ENCODE measurements at regions not wholly inside any gene's neighbourhood (a gene's known extent, or its start where the extent isn't known, plus 50 kb on each side); places are given as distances from the start of the nearest gene placed in this dataset.

- no peak for ATAC-seq (ENCODE audit: low FRiP score)
- 74 to 84% methylated on average over 8 of the region's 8 CpGs for WGBS, 2 donors
- Histone ChIP-seq H3K27ac (ENCODE audit: low read depth in 1 of 2, low read length in 2 of 2) (no peak overlapping the region), H3K27me3 (ENCODE audit: control insufficient read depth in 1 of 2, insufficient read depth in 2 of 2, low read length in 1 of 2) (no peaks in the 10 kb centered on the region), H3K9me3 (ENCODE audit: control insufficient read depth, low read length) (peaks cover 7% of the 10 kb centered on the region), H3K4me1 (ENCODE audit: control insufficient read depth in 1 of 2, insufficient read depth in 2 of 2, low read length in 2 of 2) (no peaks in the 10 kb centered on the region), H3K36me3 (ENCODE audit: control insufficient read depth in 1 of 2, insufficient read depth in 2 of 2, low read length in 1 of 2) (no peaks in the 10 kb centered on the region), H3K4me3 (ENCODE audit: low read length in 2 of 2) (no peak overlapping the region)
- intact Hi-C loops (cut with DNase I): no loop called here
- no peak for DNase-seq
Measured at GRCh38 chr18:76754351-76754750, 68.0 kb upstream of the ZNF236 start.

- 87 to 91% methylated on average over 4 of the region's 4 CpGs for WGBS, 2 donors
- H3K27ac ChIP-seq (ENCODE audit: low read depth in 1 of 2, low read length in 2 of 2): no peak overlapping the region
- peaks cover 7% of the 10 kb centered on the region for H3K9me3 ChIP-seq (ENCODE audit: control insufficient read depth, low read length)
- no peaks in the 10 kb centered on the region for H3K27me3 ChIP-seq (ENCODE audit: control insufficient read depth in 1 of 2, insufficient read depth in 2 of 2, low read length in 1 of 2)
- no peak for DNase-seq
- ATAC-seq (ENCODE audit: low FRiP score): no peak
- H3K4me1 ChIP-seq (ENCODE audit: control insufficient read depth in 1 of 2, insufficient read depth in 2 of 2, low read length in 2 of 2): no peaks in the 10 kb centered on the region
- no peaks in the 10 kb centered on the region for H3K36me3 ChIP-seq (ENCODE audit: control insufficient read depth in 1 of 2, insufficient read depth in 2 of 2, low read length in 1 of 2)
- intact Hi-C loops (cut with DNase I): no loop called here
- no peak overlapping the region for H3K4me3 ChIP-seq (ENCODE audit: low read length in 2 of 2)
Measured at GRCh38 chr18:76752400-76752799, 70.0 kb upstream of the ZNF236 start.

GRCh38 chr18:76750917-76751890 is 71.2 kb upstream of the ZNF236 start:
- H3K27me3 ChIP-seq (ENCODE audit: control insufficient read depth in 1 of 2, insufficient read depth in 2 of 2, low read length in 1 of 2): no peaks in the 10 kb centered on the region
- DNase-seq (no peak), ATAC-seq (ENCODE audit: low FRiP score) (no peak)
- 85 to 86% methylated on average over 5 of the region's 5 CpGs for WGBS, 2 donors
- H3K9me3 ChIP-seq (ENCODE audit: control insufficient read depth, low read length): peaks cover 7% of the 10 kb centered on the region
- intact Hi-C loops (cut with DNase I): no loop called here
- no peaks in the 10 kb centered on the region for H3K36me3 ChIP-seq (ENCODE audit: control insufficient read depth in 1 of 2, insufficient read depth in 2 of 2, low read length in 1 of 2)
- no peaks in the 10 kb centered on the region for H3K4me1 ChIP-seq (ENCODE audit: control insufficient read depth in 1 of 2, insufficient read depth in 2 of 2, low read length in 2 of 2)
- no peak overlapping the region for H3K4me3 ChIP-seq (ENCODE audit: low read length in 2 of 2)
- H3K27ac ChIP-seq (ENCODE audit: low read depth in 1 of 2, low read length in 2 of 2): no peak overlapping the region

GRCh38 chr18:76750269-76750668 is 72.1 kb upstream of the ZNF236 start:
- intact Hi-C loops (cut with DNase I): no loop called here
- Histone ChIP-seq H3K4me3 (ENCODE audit: low read length in 2 of 2) (no peak overlapping the region), H3K9me3 (ENCODE audit: control insufficient read depth, low read length) (peaks cover 7% of the 10 kb centered on the region), H3K27ac (ENCODE audit: low read depth in 1 of 2, low read length in 2 of 2) (no peak overlapping the region), H3K27me3 (ENCODE audit: control insufficient read depth in 1 of 2, insufficient read depth in 2 of 2, low read length in 1 of 2) (no peaks in the 10 kb centered on the region), H3K36me3 (ENCODE audit: control insufficient read depth in 1 of 2, insufficient read depth in 2 of 2, low read length in 1 of 2) (no peaks in the 10 kb centered on the region), H3K4me1 (ENCODE audit: control insufficient read depth in 1 of 2, insufficient read depth in 2 of 2, low read length in 2 of 2) (no peaks in the 10 kb centered on the region)
- ATAC-seq (ENCODE audit: low FRiP score) (no peak), DNase-seq (no peak)

GRCh38 chr18:76747676-76748075 is 74.7 kb upstream of the ZNF236 start:
- 48 to 56% methylated on average over 1 of the region's 1 CpG for WGBS, 2 donors
- no peak overlapping the region for H3K27ac ChIP-seq (ENCODE audit: low read depth in 1 of 2, low read length in 2 of 2)

GRCh38 chr18:76741346-76741745 is 81.0 kb upstream of the ZNF236 start:
- no peaks in the 10 kb centered on the region for H3K9me3 ChIP-seq (ENCODE audit: control insufficient read depth, low read length)
- H3K36me3 ChIP-seq (ENCODE audit: control insufficient read depth in 1 of 2, insufficient read depth in 2 of 2, low read length in 1 of 2): no peaks in the 10 kb centered on the region
- 80 to 89% methylated on average over 3 of the region's 3 CpGs for WGBS, 2 donors
- ATAC-seq (ENCODE audit: low FRiP score): no peak
- H3K27me3 ChIP-seq (ENCODE audit: control insufficient read depth in 1 of 2, insufficient read depth in 2 of 2, low read length in 1 of 2): no peaks in the 10 kb centered on the region
- DNase-seq: no peak
- intact Hi-C loops (cut with DNase I): no loop called here
- no peak overlapping the region for H3K4me3 ChIP-seq (ENCODE audit: low read length in 2 of 2)
- H3K4me1 ChIP-seq (ENCODE audit: control insufficient read depth in 1 of 2, insufficient read depth in 2 of 2, low read length in 2 of 2): no peaks in the 10 kb centered on the region
- no peak overlapping the region for H3K27ac ChIP-seq (ENCODE audit: low read depth in 1 of 2, low read length in 2 of 2)

More at GRCh38 chr18:76747676-76748075, 74.7 kb upstream of the ZNF236 start:
- DNase-seq: no peak
- H3K9me3 ChIP-seq (ENCODE audit: control insufficient read depth, low read length): peaks cover 7% of the 10 kb centered on the region
- no peak for ATAC-seq (ENCODE audit: low FRiP score)
- no peaks in the 10 kb centered on the region for H3K27me3 ChIP-seq (ENCODE audit: control insufficient read depth in 1 of 2, insufficient read depth in 2 of 2, low read length in 1 of 2)
- H3K4me3 ChIP-seq (ENCODE audit: low read length in 2 of 2): no peak overlapping the region
- intact Hi-C loops (cut with DNase I): no loop called here
- no peaks in the 10 kb centered on the region for H3K4me1 ChIP-seq (ENCODE audit: control insufficient read depth in 1 of 2, insufficient read depth in 2 of 2, low read length in 2 of 2)
- no peaks in the 10 kb centered on the region for H3K36me3 ChIP-seq (ENCODE audit: control insufficient read depth in 1 of 2, insufficient read depth in 2 of 2, low read length in 1 of 2)

GRCh38 chr18:76736309-76736708 is 86.0 kb upstream of the ZNF236 start:
- Histone ChIP-seq H3K36me3 (ENCODE audit: control insufficient read depth in 1 of 2, insufficient read depth in 2 of 2, low read length in 1 of 2) (no peaks in the 10 kb centered on the region), H3K27me3 (ENCODE audit: control insufficient read depth in 1 of 2, insufficient read depth in 2 of 2, low read length in 1 of 2) (no peaks in the 10 kb centered on the region), H3K27ac (ENCODE audit: low read depth in 1 of 2, low read length in 2 of 2) (no peak overlapping the region), H3K9me3 (ENCODE audit: control insufficient read depth, low read length) (peaks cover 1% of the 10 kb centered on the region), H3K4me1 (ENCODE audit: control insufficient read depth in 1 of 2, insufficient read depth in 2 of 2, low read length in 2 of 2) (no peaks in the 10 kb centered on the region), H3K4me3 (ENCODE audit: low read length in 2 of 2) (no peak overlapping the region)
- intact Hi-C loops (cut with DNase I): no loop called here
- no peak for ATAC-seq (ENCODE audit: low FRiP score)
- DNase-seq: no peak
- WGBS, 2 donors: 91 to 93% methylated on average over 18 of the region's 18 CpGs

- WGBS, 2 donors: 10 to 15% methylated on average over 2 of the region's 2 CpGs
- intact Hi-C loops (cut with DNase I): no loop called here
Measured at GRCh38 chr18:76730901-76731300, 91.5 kb upstream of the ZNF236 start.

GRCh38 chr18:76727589-76727988 is 94.8 kb upstream of the ZNF236 start:
- H3K4me1 ChIP-seq (ENCODE audit: control insufficient read depth in 1 of 2, insufficient read depth in 2 of 2, low read length in 2 of 2): no peaks in the 10 kb centered on the region
- H3K9me3 ChIP-seq (ENCODE audit: control insufficient read depth, low read length): no peaks in the 10 kb centered on the region
- H3K27ac ChIP-seq (ENCODE audit: low read depth in 1 of 2, low read length in 2 of 2): no peak overlapping the region
- H3K36me3 ChIP-seq (ENCODE audit: control insufficient read depth in 1 of 2, insufficient read depth in 2 of 2, low read length in 1 of 2): no peaks in the 10 kb centered on the region
- H3K27me3 ChIP-seq (ENCODE audit: control insufficient read depth in 1 of 2, insufficient read depth in 2 of 2, low read length in 1 of 2): no peaks in the 10 kb centered on the region
- ATAC-seq (ENCODE audit: low FRiP score): no peak
- intact Hi-C loops (cut with DNase I): no loop called here
- WGBS, 2 donors: 63 to 67% methylated on average over 1 of the region's 1 CpG
- DNase-seq: no peak
- H3K4me3 ChIP-seq (ENCODE audit: low read length in 2 of 2): no peak overlapping the region

More at GRCh38 chr18:76730901-76731300, 91.5 kb upstream of the ZNF236 start:
- DNase-seq (no peak), ATAC-seq (ENCODE audit: low FRiP score) (no peak)
- H3K4me1 ChIP-seq (ENCODE audit: control insufficient read depth in 1 of 2, insufficient read depth in 2 of 2, low read length in 2 of 2): no peaks in the 10 kb centered on the region
- no peak overlapping the region for H3K27ac ChIP-seq (ENCODE audit: low read depth in 1 of 2, low read length in 2 of 2)
- no peaks in the 10 kb centered on the region for H3K36me3 ChIP-seq (ENCODE audit: control insufficient read depth in 1 of 2, insufficient read depth in 2 of 2, low read length in 1 of 2)
- H3K27me3 ChIP-seq (ENCODE audit: control insufficient read depth in 1 of 2, insufficient read depth in 2 of 2, low read length in 1 of 2): no peaks in the 10 kb centered on the region
- no peak overlapping the region for H3K4me3 ChIP-seq (ENCODE audit: low read length in 2 of 2)
- no peaks in the 10 kb centered on the region for H3K9me3 ChIP-seq (ENCODE audit: control insufficient read depth, low read length)
